Amniotic stem cell (primary cell): ENCODE measurements at regions not wholly inside any gene's neighbourhood (a gene's known extent, or its start where the extent isn't known, plus 50 kb on each side); places are given as distances from the start of the nearest gene placed in this dataset.
"Not testable (repeated sequence)": the region's sequence is repeated elsewhere in the genome, so short reads cannot be mapped to it uniquely, and the experiment has no call there.

Source experiments
- DNase-seq: peaks from one replicate; lab custom pipeline; 2025; lab: John Stamatoyannopoulos, UW

DNA sequence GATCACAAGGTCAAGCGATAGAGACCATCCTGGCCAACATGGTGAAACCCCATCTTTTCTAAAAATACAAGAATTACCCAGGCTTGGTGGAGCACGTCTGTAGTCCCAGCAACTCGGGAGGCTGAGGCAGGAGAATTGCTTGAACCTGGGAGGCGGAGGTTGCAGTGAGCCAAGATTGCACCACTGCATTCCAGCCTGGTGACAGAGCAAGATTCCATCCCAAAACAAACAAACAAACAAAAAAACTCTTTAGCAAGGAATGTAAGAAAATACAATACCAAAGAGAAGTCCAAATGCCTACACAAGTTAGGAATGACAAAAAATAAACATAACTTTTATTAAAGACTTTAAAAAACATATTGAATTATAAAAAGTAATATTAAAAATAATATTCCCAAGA is 462.3 kb downstream of the C12orf50 start:
- not testable (repeated sequence) for DNase-seq

DNA sequence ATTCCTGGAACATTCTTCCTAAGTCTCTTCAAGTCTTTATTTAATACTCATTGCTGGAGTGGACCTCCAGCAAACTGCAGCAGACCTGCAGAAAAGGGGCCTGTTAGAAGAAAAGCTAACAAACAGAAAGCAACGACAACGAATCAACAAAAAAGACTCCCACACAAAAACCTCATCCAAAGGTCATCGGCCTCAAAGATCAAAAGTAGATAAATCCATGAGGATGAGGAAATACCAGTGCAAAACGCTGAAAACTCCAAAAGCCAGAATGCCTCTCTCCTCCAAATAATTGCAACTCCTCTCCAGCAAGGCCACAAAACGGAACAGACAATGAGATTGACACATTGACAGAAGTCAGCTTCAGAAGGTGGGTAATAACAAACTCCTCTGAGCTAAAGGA is 472.2 kb downstream of the C12orf50 start:
- DNase-seq = no peak

DNA sequence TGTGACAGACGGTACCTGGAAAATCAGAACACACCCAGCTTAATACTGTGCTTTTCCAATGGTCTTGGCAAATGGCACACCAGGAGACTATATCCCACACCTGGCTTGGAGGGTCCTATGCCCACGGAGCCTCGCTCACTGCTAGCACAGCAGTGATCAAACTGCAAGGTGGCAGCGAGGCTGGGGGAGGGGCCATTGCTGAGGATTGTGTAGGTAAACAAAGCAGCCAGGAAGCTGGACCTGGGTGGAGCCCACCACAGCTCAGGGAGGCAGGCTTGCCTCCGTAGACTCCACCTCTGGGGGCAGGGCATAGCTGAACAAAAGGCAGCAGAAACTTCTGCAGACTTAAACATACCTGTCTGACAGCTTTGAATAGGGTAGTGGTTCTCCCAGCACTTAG is 498.0 kb downstream of the C12orf50 start:
- not testable (repeated sequence) for DNase-seq

DNA sequence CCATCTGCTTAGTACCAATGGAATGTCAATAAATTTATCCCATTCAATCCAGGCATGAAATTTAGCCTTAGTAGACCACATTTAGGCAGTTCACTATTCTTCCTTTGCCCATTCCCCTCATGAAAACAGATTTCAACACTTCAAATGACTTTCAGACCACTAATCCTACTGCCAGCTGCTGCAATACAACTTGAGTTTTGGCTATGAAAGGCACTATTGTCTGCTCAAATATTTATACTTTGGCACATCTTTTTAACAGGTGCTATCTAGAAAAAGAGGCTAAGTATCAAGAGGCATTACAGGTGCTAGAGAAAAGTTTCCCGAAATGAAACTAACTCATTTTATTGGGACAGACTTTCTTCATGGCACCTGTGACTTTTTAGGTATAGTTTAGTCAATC is 499.8 kb downstream of the C12orf50 start:
- DNase-seq = no peak

DNA sequence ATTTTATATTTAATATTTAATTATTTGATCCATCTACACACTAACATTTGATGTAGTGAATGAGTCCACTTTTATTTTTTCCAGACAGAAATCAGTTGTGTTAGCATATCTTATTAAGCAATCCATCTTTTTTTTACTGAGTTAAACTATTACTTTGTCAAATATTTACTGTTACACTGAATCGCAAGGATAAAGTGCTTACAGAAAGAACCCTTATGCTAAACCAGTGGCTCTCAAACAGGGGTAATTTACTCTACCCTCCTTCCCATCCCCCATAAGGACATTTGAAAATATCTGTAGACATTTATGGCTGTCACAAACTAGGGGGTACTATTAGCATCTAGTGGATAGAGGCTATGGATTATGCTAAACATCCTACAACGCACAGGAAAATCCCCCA is 508.2 kb downstream of the C12orf50 start:
- no peak for DNase-seq

DNA sequence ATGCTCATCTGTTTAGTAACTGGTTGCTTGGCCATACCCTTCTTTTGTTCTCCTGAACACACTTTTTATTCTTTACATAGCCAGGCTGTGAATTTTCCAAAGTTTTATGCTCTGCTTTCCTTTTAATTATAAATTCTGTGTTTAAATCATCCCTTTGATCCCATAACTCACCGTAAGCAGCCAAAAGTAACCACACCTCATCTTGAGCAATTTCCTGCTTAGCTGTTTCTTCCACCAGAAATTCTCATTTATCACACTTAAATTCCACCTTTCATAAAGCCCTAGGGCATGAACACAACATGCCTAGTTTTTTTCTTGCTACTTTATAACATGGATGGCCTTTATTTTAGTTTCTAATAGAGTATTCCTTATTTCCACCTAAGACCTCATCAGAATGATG is 510.7 kb downstream of the C12orf50 start:
- no peak for DNase-seq

DNA sequence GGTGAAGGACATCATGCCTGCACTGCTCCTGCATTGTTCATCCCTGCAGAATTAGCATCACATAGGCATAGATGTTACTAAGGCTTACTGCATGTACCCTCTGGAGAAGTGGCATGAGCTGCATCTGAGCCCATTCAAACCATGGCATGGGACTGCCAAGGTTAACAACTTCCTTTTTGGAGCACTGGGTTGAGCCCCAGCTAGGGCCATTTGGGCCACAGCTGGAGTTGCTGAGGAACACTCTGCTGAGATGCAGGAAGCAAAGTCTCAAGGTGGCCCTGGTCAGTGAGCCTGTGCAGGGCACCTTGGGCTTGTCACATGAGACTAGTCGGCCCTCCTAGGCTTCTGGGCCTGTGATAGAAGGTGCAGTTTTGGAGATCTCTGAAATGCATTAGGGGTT is 511.2 kb downstream of the C12orf50 start:
- DNase-seq = no peak

DNA sequence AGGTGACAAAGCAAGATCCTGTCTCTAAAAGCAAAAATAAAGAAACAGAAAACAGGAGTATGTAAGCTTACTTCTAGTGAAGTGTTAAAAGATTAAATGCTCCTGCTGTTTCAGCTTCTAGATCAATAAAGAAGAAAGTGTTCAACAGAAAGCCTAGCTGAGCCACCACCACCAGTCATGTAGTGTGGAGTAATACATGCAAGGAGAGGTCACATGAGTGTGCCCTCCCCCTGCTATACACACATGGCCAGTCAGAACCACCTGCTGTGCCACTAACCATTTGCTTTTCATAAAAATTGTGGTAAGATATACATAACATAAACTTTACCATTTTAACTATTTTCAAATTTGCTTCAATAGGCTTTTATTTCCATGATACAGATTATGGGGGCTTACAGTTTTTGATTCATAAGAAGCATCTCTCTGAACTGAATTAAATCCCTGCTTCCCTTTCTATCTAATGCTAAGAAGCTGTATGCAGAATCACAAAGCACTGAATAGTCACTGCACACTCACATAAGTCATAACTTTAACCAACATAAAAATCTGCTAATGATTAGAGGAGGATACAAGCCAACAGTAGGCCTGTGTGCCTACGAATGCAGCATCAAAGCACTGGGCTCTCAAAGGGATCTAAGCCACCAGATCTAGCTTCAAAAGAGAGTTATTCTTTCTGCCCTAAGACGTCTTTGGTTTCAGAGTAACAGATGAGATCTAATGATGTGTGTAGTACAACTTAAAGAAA is 515.5 kb downstream of the C12orf50 start:
- DNase-seq = no peak

DNA sequence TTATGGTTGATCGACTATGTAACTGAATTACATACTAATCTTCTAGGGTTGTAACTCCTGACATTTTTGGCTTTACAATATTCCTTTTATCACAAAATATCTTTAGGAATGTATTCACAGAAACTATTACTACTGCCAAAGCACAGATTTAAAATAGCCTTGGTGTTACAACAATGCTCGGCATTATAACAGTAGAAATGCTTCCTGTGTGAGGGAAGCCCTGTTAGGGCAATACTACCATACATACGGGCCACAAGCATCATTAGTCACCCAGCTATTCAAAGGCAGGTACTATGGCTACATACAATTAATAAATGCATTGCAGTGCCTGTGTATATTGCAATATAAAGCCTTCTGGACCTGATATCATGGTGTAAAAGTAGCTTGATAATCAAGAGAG is 517.8 kb downstream of the C12orf50 start:
- DNase-seq = no peak

DNA sequence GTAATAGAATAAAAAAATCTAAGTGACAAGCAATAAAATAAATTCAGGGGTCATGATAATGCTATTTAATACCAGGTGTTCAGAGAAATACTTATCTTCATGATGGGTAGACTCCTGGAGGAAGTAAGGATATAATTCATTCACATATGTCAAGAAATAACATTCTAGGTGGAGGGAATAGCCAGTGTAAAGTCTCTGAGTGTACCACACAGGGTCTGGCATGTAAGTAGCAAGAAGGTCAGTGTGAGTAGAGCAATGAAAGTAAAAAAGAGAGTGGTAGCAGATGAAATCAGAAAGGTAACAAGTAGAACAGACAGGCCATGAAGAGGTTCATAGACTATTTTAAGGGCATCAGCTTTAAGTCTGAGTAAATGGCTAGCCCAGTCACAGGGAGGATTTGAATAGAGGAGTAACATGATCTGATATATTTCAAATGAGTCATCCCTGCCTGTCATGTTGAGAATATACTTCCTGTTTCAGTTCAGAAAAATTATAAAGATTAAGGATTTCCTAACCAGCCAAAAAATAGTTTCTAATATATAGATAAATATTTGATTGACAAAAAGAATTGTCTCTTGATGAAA is 519.9 kb downstream of the C12orf50 start:
- peak; percentile 35 for DNase-seq

DNA sequence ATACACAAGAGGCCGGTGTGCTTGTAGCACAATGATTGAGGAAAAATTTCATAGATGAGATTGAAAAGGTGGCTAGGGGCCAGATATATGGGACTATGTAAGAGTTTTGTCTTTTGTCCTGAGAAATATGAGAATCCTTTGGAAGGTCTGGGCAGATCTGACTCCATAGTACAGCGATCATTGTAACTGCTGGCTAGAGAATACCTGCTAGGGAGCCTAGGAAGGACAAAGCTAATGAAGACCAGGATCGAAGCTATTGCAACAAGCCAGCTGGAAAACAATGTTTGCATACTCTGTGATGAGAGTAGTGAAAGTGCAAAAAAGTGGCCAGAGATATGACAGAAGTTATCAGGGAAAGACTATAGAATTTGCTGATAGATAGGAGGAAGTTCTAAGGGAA is 537.6 kb downstream of the C12orf50 start:
- no peak for DNase-seq

DNA sequence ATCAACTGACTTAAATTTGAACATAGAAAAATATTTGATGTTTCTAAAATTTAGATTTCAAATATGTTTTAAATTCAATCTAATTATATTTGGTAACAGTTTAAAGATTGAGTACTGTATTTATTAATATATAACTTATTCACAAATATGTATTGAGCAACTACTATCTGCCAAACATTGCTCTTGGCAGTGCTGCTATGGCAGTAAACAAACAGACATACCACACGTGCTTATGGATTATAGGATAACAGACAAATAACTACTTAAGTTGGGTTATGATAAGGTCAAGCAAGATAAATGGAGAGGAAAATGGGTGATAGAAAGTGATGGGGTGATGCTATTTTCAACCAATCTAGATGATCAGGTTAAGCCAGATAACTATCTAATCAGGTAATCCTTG is 538.1 kb downstream of the C12orf50 start:
- no peak for DNase-seq

DNA sequence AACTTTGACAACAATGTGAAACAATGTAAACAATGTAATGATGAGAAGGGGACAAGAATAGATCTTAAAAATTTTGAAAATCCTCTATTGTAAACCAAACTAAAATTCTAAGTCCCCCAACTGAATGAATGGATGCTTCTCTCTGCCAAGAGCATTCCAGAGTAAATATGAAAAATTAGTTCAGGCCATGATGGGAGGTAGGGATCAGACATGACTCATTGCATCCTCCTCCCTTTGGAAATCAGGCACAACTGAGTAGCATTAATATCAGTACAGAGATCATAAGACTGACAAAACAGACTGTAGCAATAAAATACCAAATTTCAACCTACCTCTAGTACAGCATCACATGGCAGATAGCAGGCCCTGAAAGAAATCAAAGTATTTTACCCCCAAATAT is 559.9 kb downstream of the C12orf50 start:
- peak; percentile 0 for DNase-seq

DNA sequence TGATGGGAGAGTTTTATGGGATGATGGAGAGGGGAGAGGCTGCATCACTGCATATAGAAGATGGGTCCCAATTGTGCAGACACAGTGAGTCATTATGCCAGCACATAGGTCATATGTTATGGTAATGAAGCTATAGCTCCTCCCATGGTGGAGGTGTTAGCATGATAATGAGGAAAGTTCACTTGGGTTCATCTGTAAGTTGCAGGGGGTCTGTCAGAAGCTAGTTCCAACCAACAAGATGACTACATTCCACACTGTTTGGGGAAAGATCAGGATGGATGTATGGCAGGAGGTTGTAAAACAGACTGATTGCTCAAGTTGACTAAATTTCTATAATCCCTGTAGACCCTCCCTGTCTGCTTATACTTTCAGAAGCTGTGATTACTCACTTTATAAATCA is 561.3 kb downstream of the C12orf50 start:
- DNase-seq = no peak

DNA sequence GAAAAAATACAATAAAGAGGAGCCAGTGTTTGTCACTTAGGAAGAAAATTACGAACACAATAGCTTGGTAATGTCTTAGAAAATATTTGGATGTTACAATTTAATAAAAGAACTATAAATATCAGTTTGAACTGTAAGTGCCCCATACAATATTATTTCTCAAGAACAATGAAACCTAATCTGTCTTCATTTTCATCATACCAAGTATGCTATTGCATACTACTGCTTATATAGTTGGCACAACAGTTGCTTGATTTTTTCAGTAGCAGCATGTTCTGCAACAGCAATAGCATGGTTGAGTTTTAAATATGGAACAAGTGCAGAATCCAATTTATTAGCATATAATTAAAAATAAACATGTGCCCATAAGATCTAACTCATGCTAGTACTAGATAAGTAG is 564.6 kb downstream of the C12orf50 start:
- DNase-seq = no peak

DNA sequence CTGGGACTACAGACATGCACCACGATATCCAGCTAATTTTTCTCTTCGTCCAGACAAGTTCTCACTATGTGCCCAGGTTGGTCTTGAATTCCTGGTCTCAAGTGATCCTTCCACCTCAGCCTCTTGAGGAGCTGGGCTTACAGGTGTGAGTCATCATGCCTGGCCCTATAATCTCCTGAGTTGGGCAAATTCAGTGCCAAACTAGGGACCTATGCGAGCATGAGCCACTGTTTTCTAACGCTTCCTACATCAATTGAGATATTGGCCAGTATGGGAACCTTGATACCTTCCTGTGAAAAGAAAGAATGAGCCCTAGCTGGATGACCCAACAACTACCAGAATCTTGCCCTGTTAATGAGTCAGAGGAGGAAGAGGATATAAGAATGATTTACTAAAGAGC is 585.2 kb downstream of the C12orf50 start:
- DNase-seq = no peak

DNA sequence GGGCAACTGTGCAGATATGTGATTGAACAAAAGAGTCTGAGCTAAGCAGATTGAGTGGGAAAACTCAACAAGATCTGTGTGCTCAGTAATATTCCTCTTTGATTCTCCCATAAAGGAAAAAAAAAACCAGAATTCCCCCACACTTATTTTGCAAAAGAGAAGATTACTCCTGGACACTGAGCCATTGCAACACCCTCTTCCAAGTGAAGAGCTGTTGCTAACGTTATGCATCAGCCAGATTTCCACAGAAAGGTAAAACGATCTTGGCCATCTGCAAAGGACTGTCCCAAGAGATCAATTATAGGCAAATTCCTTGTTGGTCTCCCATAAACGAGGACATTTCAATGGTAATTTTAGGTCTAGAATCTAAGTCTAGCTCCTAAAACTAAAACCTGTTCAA is 587.7 kb downstream of the C12orf50 start:
- DNase-seq = no peak

DNA sequence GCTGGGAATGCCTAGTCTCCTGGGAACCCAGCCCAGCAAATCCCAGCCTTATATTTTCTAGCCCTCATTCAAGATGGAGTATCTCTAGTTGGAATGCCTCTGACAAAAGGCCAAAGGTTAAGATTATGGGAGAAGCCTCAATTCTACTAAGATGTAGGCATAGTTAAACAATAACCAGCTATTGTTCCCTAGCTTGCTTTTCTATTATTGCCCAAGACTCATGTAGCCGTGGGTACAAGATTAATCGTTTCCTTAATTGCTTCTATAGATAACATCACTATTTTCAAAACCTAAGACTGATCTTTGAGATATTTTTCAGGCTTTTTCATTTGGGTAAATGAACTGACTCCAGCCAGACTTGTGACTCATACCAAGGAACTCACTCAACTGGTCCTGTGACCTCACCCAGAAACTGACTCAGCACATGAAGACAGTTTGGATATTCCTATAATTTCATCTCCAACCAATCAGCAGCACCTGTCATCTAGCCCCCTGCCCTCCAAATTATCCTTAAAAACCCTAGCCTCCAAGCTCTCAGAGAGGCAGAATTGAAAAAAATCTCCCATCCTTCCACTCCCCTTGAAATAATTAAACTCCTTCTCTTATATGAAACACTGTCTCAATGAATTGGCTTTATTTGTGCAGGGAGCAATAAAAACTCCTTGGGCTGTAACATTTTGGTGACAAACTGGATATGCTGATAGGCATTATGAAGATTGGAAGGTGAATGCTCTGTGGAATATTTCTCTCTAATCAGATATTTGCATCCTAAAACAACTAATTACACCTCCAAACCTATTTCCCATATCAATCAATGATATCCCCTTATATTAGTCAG is 589.0 kb downstream of the C12orf50 start:
- peak; percentile 60 for DNase-seq

DNA sequence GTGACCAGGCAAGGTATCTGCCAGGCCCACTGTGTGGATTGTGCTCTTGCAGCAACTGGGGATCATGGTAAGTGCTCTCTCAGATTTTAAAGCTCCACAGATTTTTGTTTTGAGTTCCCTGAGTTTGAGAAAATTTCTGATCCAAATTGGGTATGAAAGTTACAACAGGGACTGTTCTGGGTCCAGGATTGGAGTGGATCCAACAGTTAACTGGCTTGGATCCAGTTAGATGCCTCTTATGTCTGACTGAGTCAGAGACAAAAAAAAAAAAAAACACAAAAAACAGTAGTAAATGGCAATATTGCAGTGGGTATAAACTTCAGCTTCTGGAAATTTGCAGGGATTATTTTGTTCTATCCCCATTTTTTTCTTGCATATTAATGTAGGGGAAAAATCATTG is 598.8 kb downstream of the C12orf50 start:
- DNase-seq = no peak

DNA sequence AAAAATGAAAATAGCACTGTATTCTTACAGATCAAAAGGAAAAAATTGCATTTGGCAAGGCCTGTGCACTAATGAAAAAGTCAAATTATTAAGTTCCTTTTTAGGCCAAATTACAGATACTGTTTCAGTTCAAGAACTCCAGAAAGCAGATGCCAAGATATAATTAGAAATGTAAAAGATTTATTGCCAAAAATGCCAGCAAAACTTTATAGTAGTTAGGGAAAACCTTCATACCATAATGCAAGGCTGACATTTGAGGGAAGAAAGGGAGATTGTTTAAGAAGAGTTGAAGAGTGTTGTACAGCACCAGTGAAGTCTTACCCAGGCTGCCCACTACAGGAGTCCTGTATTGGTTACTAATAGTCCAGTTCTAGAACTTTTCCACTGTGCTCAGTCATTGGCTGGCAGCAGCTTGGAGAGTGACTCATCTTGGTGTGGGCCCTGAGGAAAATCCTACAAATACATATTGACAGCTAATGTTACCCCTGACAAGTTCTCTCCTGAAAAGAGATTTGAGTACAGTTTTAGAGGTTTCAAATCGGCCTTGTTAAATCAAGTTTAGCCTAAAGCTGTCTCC is 600.4 kb downstream of the C12orf50 start:
- no peak for DNase-seq

DNA sequence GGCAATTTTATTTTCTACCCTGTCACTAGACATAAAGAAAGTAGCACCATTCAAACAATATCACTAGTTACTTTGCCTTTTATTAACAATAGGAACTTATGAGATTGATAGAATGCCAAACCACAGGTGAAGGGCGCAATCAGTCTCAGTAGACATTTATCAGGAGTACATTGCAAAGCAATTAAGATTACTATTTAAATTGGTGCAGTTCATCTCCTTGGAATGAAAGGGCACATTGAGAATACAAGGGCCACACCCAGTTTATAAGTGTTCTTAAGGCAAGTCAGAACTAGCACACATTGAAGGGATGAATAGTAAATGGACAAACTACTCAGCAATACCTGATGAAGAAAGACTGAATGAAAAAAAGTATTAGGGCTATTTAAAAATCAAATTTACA is 601.4 kb downstream of the C12orf50 start:
- no peak for DNase-seq

DNA sequence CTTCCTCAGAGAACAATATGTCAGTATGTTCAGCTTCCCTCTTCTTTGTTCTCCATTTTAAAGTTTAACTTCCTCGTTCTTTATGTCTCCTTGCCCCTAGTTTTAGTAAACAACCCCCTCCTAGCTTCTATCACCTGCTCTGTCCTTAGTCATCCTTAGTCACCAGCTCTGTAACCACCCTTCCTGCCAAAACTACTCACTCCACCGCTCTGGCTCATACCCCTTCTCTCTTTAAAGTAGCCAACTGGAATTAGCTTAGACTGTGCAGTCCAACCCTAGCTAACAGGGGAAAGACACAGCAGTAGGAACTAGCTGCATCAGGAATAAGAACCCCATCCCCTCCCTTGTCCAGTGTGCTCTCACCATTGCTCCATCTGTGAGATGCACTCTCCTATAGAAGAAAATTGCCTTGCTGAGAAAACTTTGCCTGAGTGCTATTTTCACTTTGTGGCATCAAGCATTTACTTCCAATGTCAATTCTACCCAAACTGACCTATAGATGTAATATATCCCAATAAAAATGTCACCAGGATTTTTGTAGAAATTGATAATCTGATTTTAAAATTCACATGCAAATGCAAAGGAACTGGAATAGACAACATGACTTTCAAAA is 603.2 kb downstream of the C12orf50 start:
- no peak for DNase-seq
